ENCODE measurements at regions not wholly inside any gene's neighbourhood (a gene's known extent, or its start where the extent isn't known, plus 50 kb on each side); places are given as distances from the start of the nearest gene placed in this dataset.

- H4K5ac ChIP-seq (ENCODE audit: low read length) = no peak overlapping the region
- H3K79me1 ChIP-seq (ENCODE audit: low read length) = no peaks in the 10 kb centered on the region
- H3K27me3 ChIP-seq (ENCODE audit: insufficient read depth, low read length, poor library complexity) = no peaks in the 10 kb centered on the region
- no peak overlapping the region for H3K4me3 ChIP-seq (ENCODE audit: low read length)
- peak; percentile 89 for DNase-seq
- peak overlapping the region; percentile 36 for H3K56ac ChIP-seq (ENCODE audit: low read length)
- no peak overlapping the region for H2AK5ac ChIP-seq (ENCODE audit: low read length)
- no peak overlapping the region for H2BK5ac ChIP-seq (ENCODE audit: low read length)
- H3K23ac ChIP-seq (ENCODE audit: low read length) = no peak overlapping the region
- H2BK15ac ChIP-seq (replicated peaks; ENCODE audit: low read depth) = no peak overlapping the region
- no peak overlapping the region for H4K8ac ChIP-seq (ENCODE audit: low read depth, low read length)
- H3K18ac ChIP-seq (ENCODE audit: low read length) = no peak overlapping the region
- H3K27ac ChIP-seq (ENCODE audit: low read depth, low read length) = no peak overlapping the region
- no peaks in the 10 kb centered on the region for H3K36me3 ChIP-seq (ENCODE audit: control insufficient read depth, insufficient read depth, low read length)
- H2BK120ac ChIP-seq (ENCODE audit: low read depth, low read length) = no peak overlapping the region
- peaks cover 2% of the 10 kb centered on the region for H3K4me1 ChIP-seq (ENCODE audit: control insufficient read depth, low read depth, low read length)
- no peak overlapping the region for H3K4me2 ChIP-seq (ENCODE audit: low read length)
- no peak overlapping the region for H3K9ac ChIP-seq (ENCODE audit: low read length)
- no peaks in the 10 kb centered on the region for H3K79me2 ChIP-seq (ENCODE audit: control insufficient read depth, insufficient read depth, low read length)
- H3K4ac ChIP-seq (ENCODE audit: low read depth, low read length) = no peak overlapping the region
- WGBS (ENCODE audit: extremely low coverage, insufficient coverage, low lambda C conversion rate) = no CpG with 5 or more reads among the region's 3 CpGs
These were observed 64.8 kb upstream of the PLEKHG3 start for GRCh38 chr14:64639340-64639821.

- Histone ChIP-seq H3K27me3 (ENCODE audit: insufficient read depth, low read length, poor library complexity) (no peaks in the 10 kb centered on the region), H3K4me1 (ENCODE audit: control insufficient read depth, low read depth, low read length) (peaks cover 5% of the 10 kb centered on the region), H3K4ac (ENCODE audit: low read depth, low read length) (no peak overlapping the region), H2AK5ac (ENCODE audit: low read length) (no peak overlapping the region), H3K18ac (ENCODE audit: low read length) (no peak overlapping the region), H3K79me1 (ENCODE audit: low read length) (no peaks in the 10 kb centered on the region), H4K8ac (ENCODE audit: low read depth, low read length) (no peak overlapping the region), H2BK5ac (ENCODE audit: low read length) (no peak overlapping the region), H3K79me2 (ENCODE audit: control insufficient read depth, insufficient read depth, low read length) (no peaks in the 10 kb centered on the region), H3K4me3 (ENCODE audit: low read length) (no peak overlapping the region), H3K36me3 (ENCODE audit: control insufficient read depth, insufficient read depth, low read length) (no peaks in the 10 kb centered on the region), H3K4me2 (ENCODE audit: low read length) (no peak overlapping the region), H2BK120ac (ENCODE audit: low read depth, low read length) (no peak overlapping the region), H3K23ac (ENCODE audit: low read length) (no peak overlapping the region), H3K9ac (ENCODE audit: low read length) (no peak overlapping the region), H3K56ac (ENCODE audit: low read length) (no peak overlapping the region), H4K5ac (ENCODE audit: low read length) (no peak overlapping the region), H2BK15ac (replicated peaks; ENCODE audit: low read depth) (peak overlapping the region; percentile 37), H3K27ac (ENCODE audit: low read depth, low read length) (no peak overlapping the region)
- DNase-seq = no peak
- WGBS (ENCODE audit: extremely low coverage, insufficient coverage, low lambda C conversion rate) = no CpG with 5 or more reads among the region's 1 CpG
These were observed 63.4 kb upstream of the PLEKHG3 start for GRCh38 chr14:64640839-64641238.

GRCh38 chr14:64641760-64642159 lies 62.5 kb upstream of the PLEKHG3 start:
- H3K56ac ChIP-seq (ENCODE audit: low read length) = no peak overlapping the region

GRCh38 chr14:64643709-64644108 lies 60.5 kb upstream of the PLEKHG3 start:
- Histone ChIP-seq H3K4ac (ENCODE audit: low read depth, low read length) (no peak overlapping the region), H2BK5ac (ENCODE audit: low read length) (no peak overlapping the region), H3K18ac (ENCODE audit: low read length) (no peak overlapping the region), H2BK15ac (replicated peaks; ENCODE audit: low read depth) (no peak overlapping the region), H3K27ac (ENCODE audit: low read depth, low read length) (no peak overlapping the region), H4K8ac (ENCODE audit: low read depth, low read length) (no peak overlapping the region), H3K56ac (ENCODE audit: low read length) (no peak overlapping the region), H4K5ac (ENCODE audit: low read length) (no peak overlapping the region), H3K79me2 (ENCODE audit: control insufficient read depth, insufficient read depth, low read length) (no peaks in the 10 kb centered on the region), H3K79me1 (ENCODE audit: low read length) (no peaks in the 10 kb centered on the region), H3K9ac (ENCODE audit: low read length) (no peak overlapping the region), H3K4me3 (ENCODE audit: low read length) (no peak overlapping the region), H3K4me2 (ENCODE audit: low read length) (no peak overlapping the region), H3K4me1 (ENCODE audit: control insufficient read depth, low read depth, low read length) (peaks cover 8% of the 10 kb centered on the region), H3K23ac (ENCODE audit: low read length) (no peak overlapping the region), H3K27me3 (ENCODE audit: insufficient read depth, low read length, poor library complexity) (no peaks in the 10 kb centered on the region), H3K36me3 (ENCODE audit: control insufficient read depth, insufficient read depth, low read length) (no peaks in the 10 kb centered on the region), H2AK5ac (ENCODE audit: low read length) (no peak overlapping the region), H2BK120ac (ENCODE audit: low read depth, low read length) (no peak overlapping the region)
- no peak for DNase-seq
- no CpG with 5 or more reads among the region's 3 CpGs for WGBS (ENCODE audit: extremely low coverage, insufficient coverage, low lambda C conversion rate)

More at GRCh38 chr14:64641760-64642159, 62.5 kb upstream of the PLEKHG3 start:
- no CpG with 5 or more reads among the region's 3 CpGs for WGBS (ENCODE audit: extremely low coverage, insufficient coverage, low lambda C conversion rate)
- no peak overlapping the region for H4K5ac ChIP-seq (ENCODE audit: low read length)
- H3K79me1 ChIP-seq (ENCODE audit: low read length) = no peaks in the 10 kb centered on the region
- H2AK5ac ChIP-seq (ENCODE audit: low read length) = no peak overlapping the region
- no peak for DNase-seq
- no peaks in the 10 kb centered on the region for H3K27me3 ChIP-seq (ENCODE audit: insufficient read depth, low read length, poor library complexity)
- H2BK15ac ChIP-seq (replicated peaks; ENCODE audit: low read depth) = no peak overlapping the region
- no peak overlapping the region for H3K9ac ChIP-seq (ENCODE audit: low read length)
- no peaks in the 10 kb centered on the region for H3K79me2 ChIP-seq (ENCODE audit: control insufficient read depth, insufficient read depth, low read length)
- H2BK120ac ChIP-seq (ENCODE audit: low read depth, low read length) = no peak overlapping the region
- no peak overlapping the region for H3K23ac ChIP-seq (ENCODE audit: low read length)
- no peaks in the 10 kb centered on the region for H3K36me3 ChIP-seq (ENCODE audit: control insufficient read depth, insufficient read depth, low read length)
- H3K4me3 ChIP-seq (ENCODE audit: low read length) = no peak overlapping the region
- no peak overlapping the region for H2BK5ac ChIP-seq (ENCODE audit: low read length)
- H4K8ac ChIP-seq (ENCODE audit: low read depth, low read length) = no peak overlapping the region
- H3K4ac ChIP-seq (ENCODE audit: low read depth, low read length) = no peak overlapping the region
- H3K18ac ChIP-seq (ENCODE audit: low read length) = no peak overlapping the region
- peaks cover 8% of the 10 kb centered on the region for H3K4me1 ChIP-seq (ENCODE audit: control insufficient read depth, low read depth, low read length)
- H3K27ac ChIP-seq (ENCODE audit: low read depth, low read length) = no peak overlapping the region
- no peak overlapping the region for H3K4me2 ChIP-seq (ENCODE audit: low read length)

- no peaks in the 10 kb centered on the region for H3K27me3 ChIP-seq (ENCODE audit: insufficient read depth, low read length, poor library complexity)
- DNase-seq = peak; percentile 47
- H3K23ac ChIP-seq (ENCODE audit: low read length) = no peak overlapping the region
- H3K79me2 ChIP-seq (ENCODE audit: control insufficient read depth, insufficient read depth, low read length) = no peaks in the 10 kb centered on the region
- peak overlapping the region; percentile 78 for H3K18ac ChIP-seq (ENCODE audit: low read length)
- no peak overlapping the region for H4K8ac ChIP-seq (ENCODE audit: low read depth, low read length)
- peak overlapping the region; percentile 97 for H3K27ac ChIP-seq (ENCODE audit: low read depth, low read length)
- peak overlapping the region; percentile 61 for H3K56ac ChIP-seq (ENCODE audit: low read length)
- no peak overlapping the region for H2AK5ac ChIP-seq (ENCODE audit: low read length)
- H3K4me1 ChIP-seq (ENCODE audit: control insufficient read depth, low read depth, low read length) = peaks cover 11% of the 10 kb centered on the region
- no peak overlapping the region for H3K4me3 ChIP-seq (ENCODE audit: low read length)
- no peaks in the 10 kb centered on the region for H3K79me1 ChIP-seq (ENCODE audit: low read length)
- H3K4ac ChIP-seq (ENCODE audit: low read depth, low read length) = peak overlapping the region; percentile 81
- no peak overlapping the region for H4K5ac ChIP-seq (ENCODE audit: low read length)
- H3K9ac ChIP-seq (ENCODE audit: low read length) = no peak overlapping the region
- no peak overlapping the region for H2BK5ac ChIP-seq (ENCODE audit: low read length)
- no peak overlapping the region for H3K4me2 ChIP-seq (ENCODE audit: low read length)
- peak overlapping the region; percentile 65 for H2BK15ac ChIP-seq (replicated peaks; ENCODE audit: low read depth)
- no CpG with 5 or more reads among the region's 8 CpGs for WGBS (ENCODE audit: extremely low coverage, insufficient coverage, low lambda C conversion rate)
- H2BK120ac ChIP-seq (ENCODE audit: low read depth, low read length) = peak overlapping the region; percentile 96
- no peaks in the 10 kb centered on the region for H3K36me3 ChIP-seq (ENCODE audit: control insufficient read depth, insufficient read depth, low read length)
These were observed 59.6 kb upstream of the PLEKHG3 start for GRCh38 chr14:64644629-64645028.

- Histone ChIP-seq H3K27ac (ENCODE audit: low read depth, low read length) (peak overlapping the region; percentile 97), H3K4ac (ENCODE audit: low read depth, low read length) (peak overlapping the region; percentile 79), H3K4me3 (ENCODE audit: low read length) (no peak overlapping the region), H3K79me2 (ENCODE audit: control insufficient read depth, insufficient read depth, low read length) (no peaks in the 10 kb centered on the region), H3K9ac (ENCODE audit: low read length) (no peak overlapping the region), H2AK5ac (ENCODE audit: low read length) (no peak overlapping the region), H3K56ac (ENCODE audit: low read length) (peak overlapping the region; percentile 74), H2BK15ac (replicated peaks; ENCODE audit: low read depth) (peak overlapping the region; percentile 65), H2BK5ac (ENCODE audit: low read length) (peak overlapping the region; percentile 86), H2BK120ac (ENCODE audit: low read depth, low read length) (peak overlapping the region; percentile 96), H3K23ac (ENCODE audit: low read length) (no peak overlapping the region), H3K18ac (ENCODE audit: low read length) (peak overlapping the region; percentile 96), H3K36me3 (ENCODE audit: control insufficient read depth, insufficient read depth, low read length) (no peaks in the 10 kb centered on the region), H3K4me1 (ENCODE audit: control insufficient read depth, low read depth, low read length) (peaks cover 10% of the 10 kb centered on the region), H3K4me2 (ENCODE audit: low read length) (no peak overlapping the region), H4K5ac (ENCODE audit: low read length) (no peak overlapping the region), H3K79me1 (ENCODE audit: low read length) (no peaks in the 10 kb centered on the region), H3K27me3 (ENCODE audit: insufficient read depth, low read length, poor library complexity) (no peaks in the 10 kb centered on the region), H4K8ac (ENCODE audit: low read depth, low read length) (peak overlapping the region; percentile 30)
- no CpG with 5 or more reads among the region's 10 CpGs for WGBS (ENCODE audit: extremely low coverage, insufficient coverage, low lambda C conversion rate)
- peak; percentile 99 for DNase-seq
These were observed 58.9 kb upstream of the PLEKHG3 start for GRCh38 chr14:64645220-64645892.

Data from mesendoderm (in vitro differentiated cells).